ENCODE measurements at regions not wholly inside any gene's neighbourhood (a gene's known extent, or its start where the extent isn't known, plus 50 kb on each side); places are given as distances from the start of the nearest gene placed in this dataset.

DNA sequence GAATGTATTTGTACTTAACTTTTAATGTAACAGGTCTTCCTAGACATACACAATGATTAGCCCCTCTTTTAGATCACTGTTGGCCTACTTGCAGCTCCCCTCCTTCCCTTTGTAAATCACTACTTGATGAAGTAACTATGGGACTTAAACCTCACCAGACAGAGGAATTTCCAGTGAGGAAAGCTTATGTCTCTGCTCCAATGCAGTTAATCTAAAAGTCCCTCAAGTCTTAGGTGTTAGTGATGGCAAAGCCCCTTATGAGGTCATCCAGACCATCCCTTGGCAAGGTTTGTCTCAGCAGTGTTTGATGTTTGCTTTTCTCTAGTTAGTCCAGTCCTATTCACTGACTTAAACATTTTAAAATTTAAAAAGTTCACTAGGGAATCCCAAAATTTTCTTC is 877.3 kb upstream of the INTU start:
- no TSS peak for BruUV-seq (replicated peaks)
- no peaks in the 10 kb centered on the region for H3K27me3 ChIP-seq (ENCODE audit: control insufficient read depth in 2 of 2, insufficient read depth in 2 of 2, low read length in 2 of 2)
- H3K27ac ChIP-seq (ENCODE audit: insufficient read depth, low read depth, low read length), result no peak overlapping the region
- no peaks in the 10 kb centered on the region for H4K20me1 ChIP-seq (replicated peaks; ENCODE audit: control insufficient read depth, extremely low read depth, insufficient read depth, low read length)
- dilution Hi-C loops (cut with MboI; ENCODE audit: extremely low pct_ligation_motif_present, low sequenced_read_pairs), result no loop called here
- FAIRE-seq (no peak), DNase-seq (ENCODE audit: low read depth, low spot score) (no peak)
- TF ChIP-seq, protein P1, sequence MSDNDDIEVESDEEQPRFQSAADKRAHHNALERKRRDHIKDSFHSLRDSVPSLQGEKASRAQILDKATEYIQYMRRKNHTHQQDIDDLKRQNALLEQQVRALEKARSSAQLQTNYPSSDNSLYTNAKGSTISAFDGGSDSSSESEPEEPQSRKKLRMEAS (IDR thresholded peaks at IDR 0.05; ENCODE audit: insufficient read depth, insufficient read length), result no peak
- TF ChIP-seq FOS (IDR thresholded peaks at IDR 0.05; ENCODE audit: borderline replicate concordance, insufficient read depth, low read length) (no peak), POLR2A (IDR thresholded peaks at IDR 0.05; ENCODE audit: low read depth, low read length) (no peak), JUN (IDR thresholded peaks at IDR 0.05; ENCODE audit: borderline replicate concordance, insufficient read depth, insufficient read length, low read depth) (no peak), GATA2 (IDR thresholded peaks at IDR 0.05; ENCODE audit: insufficient read depth, insufficient read length, low read depth, low read length) (no peak), POLR2AphosphoS5 (IDR thresholded peaks at IDR 0.05; ENCODE audit: insufficient read depth, low read depth, low read length) (no peak)
- TF ChIP-seq, protein P2, sequence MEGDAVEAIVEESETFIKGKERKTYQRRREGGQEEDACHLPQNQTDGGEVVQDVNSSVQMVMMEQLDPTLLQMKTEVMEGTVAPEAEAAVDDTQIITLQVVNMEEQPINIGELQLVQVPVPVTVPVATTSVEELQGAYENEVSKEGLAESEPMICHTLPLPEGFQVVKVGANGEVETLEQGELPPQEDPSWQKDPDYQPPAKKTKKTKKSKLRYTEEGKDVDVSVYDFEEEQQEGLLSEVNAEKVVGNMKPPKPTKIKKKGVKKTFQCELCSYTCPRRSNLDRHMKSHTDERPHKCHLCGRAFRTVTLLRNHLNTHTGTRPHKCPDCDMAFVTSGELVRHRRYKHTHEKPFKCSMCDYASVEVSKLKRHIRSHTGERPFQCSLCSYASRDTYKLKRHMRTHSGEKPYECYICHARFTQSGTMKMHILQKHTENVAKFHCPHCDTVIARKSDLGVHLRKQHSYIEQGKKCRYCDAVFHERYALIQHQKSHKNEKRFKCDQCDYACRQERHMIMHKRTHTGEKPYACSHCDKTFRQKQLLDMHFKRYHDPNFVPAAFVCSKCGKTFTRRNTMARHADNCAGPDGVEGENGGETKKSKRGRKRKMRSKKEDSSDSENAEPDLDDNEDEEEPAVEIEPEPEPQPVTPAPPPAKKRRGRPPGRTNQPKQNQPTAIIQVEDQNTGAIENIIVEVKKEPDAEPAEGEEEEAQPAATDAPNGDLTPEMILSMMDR (IDR thresholded peaks at IDR 0.05; ENCODE audit: extremely low read depth in 1 of 2, insufficient read depth in 1 of 2, low read depth in 1 of 2, low read length in 2 of 2), result no peak
- H2AFZ ChIP-seq (ENCODE audit: low read depth, low read length), result no peak overlapping the region
- H3K9me1 ChIP-seq (replicated peaks; ENCODE audit: control insufficient read depth, extremely low read depth, insufficient read depth, low read length), result no peaks in the 10 kb centered on the region
- no peak overlapping the region for H3K4me3 ChIP-seq (replicated peaks in 1 of 3; ENCODE audit: insufficient read depth in 1 of 3, low read depth in 1 of 3, low read length in 3 of 3)
- ChIA-PET POLR2A (no interaction called here), CTCF (interaction anchor here (1.4 kb wide), 1 partner anchor 13 kb away, joined by 4 read pairs; no protein-coding TSS in a partner anchor)
- H3K4me2 ChIP-seq (ENCODE audit: insufficient read depth, low read length), result no peak overlapping the region
- intact Hi-C loops (cut with micrococcal nuclease), result no loop called here
- no peak overlapping the region for H3K9ac ChIP-seq (replicated peaks; ENCODE audit: extremely low read depth, insufficient read depth, low read length)
- no peaks in the 10 kb centered on the region for H3K4me1 ChIP-seq (ENCODE audit: control insufficient read depth, extremely low read depth, insufficient read depth, low read length)
- no peaks in the 10 kb centered on the region for H3K79me2 ChIP-seq (ENCODE audit: control insufficient read depth, insufficient read depth, low read length)
- H3K36me3 ChIP-seq (ENCODE audit: control insufficient read depth in 2 of 2, extremely low read depth in 1 of 2, insufficient read depth in 2 of 2, low read length in 2 of 2), result no peaks in the 10 kb centered on the region
- no peaks in the 10 kb centered on the region for H3K9me3 ChIP-seq (replicated peaks; ENCODE audit: control insufficient read depth, insufficient read depth, low read length)
